ENCODE measurements at regions not wholly inside any gene's neighbourhood (a gene's known extent, or its start where the extent isn't known, plus 50 kb on each side); places are given as distances from the start of the nearest gene placed in this dataset.

- DNase-seq (ENCODE audit: low read depth), result no peak
These were observed 229.2 kb downstream of the PRL start for GRCh38 chr6:22067671-22068070.

GRCh38 chr6:22068561-22069305, 228.1 kb downstream of the PRL start:
- no peak for DNase-seq (ENCODE audit: low read depth)

GRCh38 chr6:22069306-22069800, 227.5 kb downstream of the PRL start:
- no peak for DNase-seq (ENCODE audit: low read depth)

GRCh38 chr6:22071270-22072041, 225.4 kb downstream of the PRL start:
- no peak for DNase-seq (ENCODE audit: low read depth)

- DNase-seq (ENCODE audit: low read depth), result no peak
These were observed 223.9 kb downstream of the PRL start for GRCh38 chr6:22072949-22073348.

GRCh38 chr6:22073516-22074198, 223.2 kb downstream of the PRL start:
- DNase-seq (ENCODE audit: low read depth), result no peak

GRCh38 chr6:22078288-22078687, 218.5 kb downstream of the PRL start:
- DNase-seq (ENCODE audit: low read depth), result no peak

- DNase-seq (ENCODE audit: low read depth), result no peak
These were observed 217.9 kb downstream of the PRL start for GRCh38 chr6:22078802-22079545.

- no peak for DNase-seq (ENCODE audit: low read depth)
These were observed 217.1 kb downstream of the PRL start for GRCh38 chr6:22079783-22080182.

GRCh38 chr6:22081709-22082108, 215.1 kb downstream of the PRL start:
- DNase-seq (ENCODE audit: low read depth), result no peak

- DNase-seq (ENCODE audit: low read depth), result no peak
These were observed 214.6 kb downstream of the PRL start for GRCh38 chr6:22082218-22082617.

- DNase-seq (ENCODE audit: low read depth), result no peak
These were observed 213.7 kb downstream of the PRL start for GRCh38 chr6:22083119-22083518.

GRCh38 chr6:22087960-22088706, 208.7 kb downstream of the PRL start:
- DNase-seq (ENCODE audit: low read depth), result no peak

- DNase-seq (ENCODE audit: low read depth), result no peak
These were observed 205.3 kb downstream of the PRL start for GRCh38 chr6:22091424-22091948.

- DNase-seq (ENCODE audit: low read depth), result no peak
These were observed 201.0 kb downstream of the PRL start for GRCh38 chr6:22095836-22096235.

GRCh38 chr6:22098601-22099031, 198.2 kb downstream of the PRL start:
- no peak for DNase-seq (ENCODE audit: low read depth)

GRCh38 chr6:22099231-22099630, 197.6 kb downstream of the PRL start:
- DNase-seq (ENCODE audit: low read depth), result no peak

GRCh38 chr6:22099923-22100322, 196.9 kb downstream of the PRL start:
- DNase-seq (ENCODE audit: low read depth), result no peak

GRCh38 chr6:22101163-22101562, 195.7 kb downstream of the PRL start:
- no peak for DNase-seq (ENCODE audit: low read depth)

GRCh38 chr6:22102671-22103070, 194.2 kb downstream of the PRL start:
- no peak for DNase-seq (ENCODE audit: low read depth)

- no peak for DNase-seq (ENCODE audit: low read depth)
These were observed 190.4 kb downstream of the PRL start for GRCh38 chr6:22106451-22106850.
